ENCODE measurements at regions not wholly inside any gene's neighbourhood (a gene's known extent, or its start where the extent isn't known, plus 50 kb on each side); places are given as distances from the start of the nearest gene placed in this dataset.

GRCh38 chr2:168322325-168323007 is 75.1 kb upstream of the STK39 start:
- TF ChIP-seq CTCF (IDR thresholded peaks at IDR 0.05), result no peak
- no peak for TF ChIP-seq POLR2A (IDR thresholded peaks at IDR 0.05)
